Osteoblast (primary cell): ENCODE measurements at regions not wholly inside any gene's neighbourhood (a gene's known extent, or its start where the extent isn't known, plus 50 kb on each side); places are given as distances from the start of the nearest gene placed in this dataset. TPM values are rescaled to one million over a fixed set of nuclear protein-coding genes. Genes with fewer than 3 reads are reported as not detected.

Source experiments
- DNase-seq: peaks from one replicate; pipeline ENCODE4 v3.0.0; 2011; ENCODE audit warnings: low spot score, mixed read lengths; ENCODE audit not compliant: insufficient read length; ENCODE audit errors: missing footprints
- H2AFZ ChIP-seq: 2 replicates; pipeline ENCODE4 v1.6.0; 2011; ENCODE audit warnings: mild to moderate bottlenecking, low read length
- H3K27ac ChIP-seq: 2 replicates; pipeline ENCODE4 v1.5.1; 2011; ENCODE audit warnings: mild to moderate bottlenecking, low read depth, low read length, moderate library complexity
- H3K27me3 ChIP-seq: 2 replicates; pipeline ENCODE4 v1.6.0; 2012; ENCODE audit warnings: mild to moderate bottlenecking, control low read depth, inconsistent platforms, low read length, moderate library complexity; ENCODE audit not compliant: insufficient read depth
- H3K36me3 ChIP-seq: 2 replicates; pipeline ENCODE4 v1.5.1; 2011; ENCODE audit warnings: mild to moderate bottlenecking, low read length, control low read depth, moderate library complexity; ENCODE audit not compliant: insufficient read depth
- H3K4me1 ChIP-seq: 2 replicates; pipeline ENCODE4 v1.5.1; 2011; ENCODE audit warnings: mild to moderate bottlenecking, low read length, control low read depth, moderate library complexity; ENCODE audit not compliant: insufficient read depth
- H3K4me2 ChIP-seq: 2 replicates; pipeline ENCODE4 v1.6.0; 2011; ENCODE audit warnings: mild to moderate bottlenecking, low read length; ENCODE audit not compliant: insufficient read depth
- H3K4me3 ChIP-seq: fragments of 200-600 bp; sonication (generic); 3 replicates; pipeline ENCODE4 v1.5.1; 2012; ENCODE audit warnings: mild to moderate bottlenecking, low read length, inconsistent platforms; ENCODE audit not compliant: insufficient read depth
- H3K79me2 ChIP-seq: 2 replicates; pipeline ENCODE4 v1.6.0; 2012; ENCODE audit warnings: mild to moderate bottlenecking, low read length, control low read depth, inconsistent platforms; ENCODE audit not compliant: insufficient read depth
- H3K9me3 ChIP-seq: 2 replicates; pipeline ENCODE4 v1.5.1; 2011; ENCODE audit warnings: low read depth, low read length, control low read depth
- H4K20me1 ChIP-seq: 2 replicates; pipeline ENCODE4 v1.6.0; 2012; ENCODE audit warnings: mild to moderate bottlenecking, low read length, control low read depth; ENCODE audit not compliant: insufficient read depth
- CTCF ChIP-seq: IDR thresholded peaks from 2 replicates; pipeline ENCODE4 v1.5.1; 2011; ENCODE audit warnings: mild to moderate bottlenecking, low read depth, low read length, moderate library complexity; ENCODE audit errors: extremely low read depth
- small RNA-seq: library from RNA; depleted of rRNA; stranded (forward); fragments of <200 nt; gene quantifications from one replicate; pipeline ENCODE3, GENCODE V24; 2012

- Histone ChIP-seq H3K9me3 (no peaks in the 10 kb centered on the region), H3K27me3 (no peaks in the 10 kb centered on the region), H3K4me1 (peaks cover 89% of the 10 kb centered on the region), H3K4me3 (no peak overlapping the region), H3K4me2 (no peak overlapping the region), H3K36me3 (no peaks in the 10 kb centered on the region), H3K27ac (peak overlapping the region; percentile 95), H3K79me2 (no peaks in the 10 kb centered on the region), H2AFZ (no peak overlapping the region), H4K20me1 (no peaks in the 10 kb centered on the region)
- no peak for TF ChIP-seq CTCF
- DNase-seq, result no peak
Measured at GRCh38 chr14:51600658-51601057, 51.1 kb upstream of the FRMD6 start.

Small RNA genes lying in the stretch of these regions (small RNA-seq; reads per million reads assigned to genes)
- not detected for gene RNU6-1291P
